ENCODE measurements at regions not wholly inside any gene's neighbourhood (a gene's known extent, or its start where the extent isn't known, plus 50 kb on each side); places are given as distances from the start of the nearest gene placed in this dataset.

DNA sequence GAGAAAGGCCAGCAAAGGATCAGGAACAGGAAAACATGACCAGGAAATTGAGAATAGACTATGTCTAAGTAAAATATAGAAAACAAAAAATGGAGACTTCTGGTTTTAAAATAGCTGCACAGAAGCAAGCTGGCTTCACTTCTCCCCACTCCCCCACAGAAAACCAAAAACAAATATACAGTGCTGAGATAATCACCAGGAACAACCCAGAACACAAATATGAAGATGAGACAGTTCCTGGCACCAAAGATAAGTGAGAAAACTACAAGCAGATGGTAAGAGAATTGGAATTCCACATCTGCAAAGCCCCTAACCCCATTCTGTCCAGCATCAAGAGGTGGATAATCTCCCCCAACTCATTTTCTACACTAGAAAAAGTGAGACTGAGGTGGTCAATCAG, 397.7 kb downstream of the SUCLA2 start:
- TF ChIP-seq, protein P1, sequence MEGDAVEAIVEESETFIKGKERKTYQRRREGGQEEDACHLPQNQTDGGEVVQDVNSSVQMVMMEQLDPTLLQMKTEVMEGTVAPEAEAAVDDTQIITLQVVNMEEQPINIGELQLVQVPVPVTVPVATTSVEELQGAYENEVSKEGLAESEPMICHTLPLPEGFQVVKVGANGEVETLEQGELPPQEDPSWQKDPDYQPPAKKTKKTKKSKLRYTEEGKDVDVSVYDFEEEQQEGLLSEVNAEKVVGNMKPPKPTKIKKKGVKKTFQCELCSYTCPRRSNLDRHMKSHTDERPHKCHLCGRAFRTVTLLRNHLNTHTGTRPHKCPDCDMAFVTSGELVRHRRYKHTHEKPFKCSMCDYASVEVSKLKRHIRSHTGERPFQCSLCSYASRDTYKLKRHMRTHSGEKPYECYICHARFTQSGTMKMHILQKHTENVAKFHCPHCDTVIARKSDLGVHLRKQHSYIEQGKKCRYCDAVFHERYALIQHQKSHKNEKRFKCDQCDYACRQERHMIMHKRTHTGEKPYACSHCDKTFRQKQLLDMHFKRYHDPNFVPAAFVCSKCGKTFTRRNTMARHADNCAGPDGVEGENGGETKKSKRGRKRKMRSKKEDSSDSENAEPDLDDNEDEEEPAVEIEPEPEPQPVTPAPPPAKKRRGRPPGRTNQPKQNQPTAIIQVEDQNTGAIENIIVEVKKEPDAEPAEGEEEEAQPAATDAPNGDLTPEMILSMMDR (IDR thresholded peaks at IDR 0.05; ENCODE audit: extremely low read depth in 1 of 2, insufficient read depth in 1 of 2, low read depth in 1 of 2, low read length in 2 of 2) = no peak
- TF ChIP-seq MAX (IDR thresholded peaks at IDR 0.05; ENCODE audit: insufficient read depth, insufficient read length) (no peak), POLR2A (IDR thresholded peaks at IDR 0.05; ENCODE audit: low read depth, low read length) (no peak), POLR2AphosphoS5 (IDR thresholded peaks at IDR 0.05; ENCODE audit: insufficient read depth, low read depth, low read length) (no peak), EZH2 (IDR thresholded peaks at IDR 0.05; ENCODE audit: borderline replicate concordance, low read depth, low read length, severe bottlenecking) (no peak), MYC (IDR thresholded peaks at IDR 0.05; ENCODE audit: low read depth, low read length) (no peak), JUN (IDR thresholded peaks at IDR 0.05; ENCODE audit: borderline replicate concordance, insufficient read depth, insufficient read length, low read depth) (no peak)
